ENCODE measurements at regions not wholly inside any gene's neighbourhood (a gene's known extent, or its start where the extent isn't known, plus 50 kb on each side); places are given as distances from the start of the nearest gene placed in this dataset.

GRCh38 chr13:73675821-73676220, 458.4 kb downstream of the KLF12 start:
- Histone ChIP-seq H3K27ac (no peak overlapping the region), H3K4me1 (no peaks in the 10 kb centered on the region), H3K4me3 (no peak overlapping the region), H3K9me3 (no peaks in the 10 kb centered on the region), H3K36me3 (ENCODE audit: insufficient read depth in 1 of 2, low read depth in 1 of 2) (no peaks in the 10 kb centered on the region), H3K27me3 (ENCODE audit: insufficient read depth in 3 of 3, low read length in 2 of 3) (no peaks in the 10 kb centered on the region)
- 91 to 93% (median 92%) methylated on average over 4 of the region's 4 CpGs for WGBS, 3 donors
- no peak for DNase-seq
- TF ChIP-seq CTCF (IDR thresholded peaks at IDR 0.05): no peak
- intact Hi-C loops (cut with DNase I): no loop called here
- no peak for ATAC-seq

GRCh38 chr13:73674570-73674969, 459.6 kb downstream of the KLF12 start:
- DNase-seq: no peak
- WGBS, 3 donors: 86 to 96% (median 90%) methylated on average over 2 of the region's 2 CpGs
- H3K4me1 ChIP-seq: no peaks in the 10 kb centered on the region

GRCh38 chr13:73673931-73674330, 460.3 kb downstream of the KLF12 start:
- 95 to 96% (median 95%) methylated on average over 11 of the region's 11 CpGs for WGBS, 3 donors
- H3K27me3 ChIP-seq (ENCODE audit: insufficient read depth in 3 of 3, low read length in 2 of 3): no peaks in the 10 kb centered on the region
- no peak for ATAC-seq
- H3K36me3 ChIP-seq (ENCODE audit: insufficient read depth in 1 of 2, low read depth in 1 of 2): no peaks in the 10 kb centered on the region
- no peak overlapping the region for H3K4me3 ChIP-seq
- intact Hi-C loops (cut with DNase I): no loop called here
- no peak for DNase-seq
- H3K9me3 ChIP-seq: no peaks in the 10 kb centered on the region
- H3K27ac ChIP-seq: no peak overlapping the region
- H3K4me1 ChIP-seq: no peaks in the 10 kb centered on the region
- TF ChIP-seq CTCF (IDR thresholded peaks at IDR 0.05): no peak

More at GRCh38 chr13:73674570-73674969, 459.6 kb downstream of the KLF12 start:
- H3K27ac ChIP-seq: no peak overlapping the region
- no peak overlapping the region for H3K4me3 ChIP-seq
- H3K27me3 ChIP-seq (ENCODE audit: insufficient read depth in 3 of 3, low read length in 2 of 3): no peaks in the 10 kb centered on the region
- no peak for ATAC-seq
- no peaks in the 10 kb centered on the region for H3K36me3 ChIP-seq (ENCODE audit: insufficient read depth in 1 of 2, low read depth in 1 of 2)
- no peaks in the 10 kb centered on the region for H3K9me3 ChIP-seq
- TF ChIP-seq CTCF (IDR thresholded peaks at IDR 0.05): no peak
- intact Hi-C loops (cut with DNase I): no loop called here

- Histone ChIP-seq H3K27me3 (ENCODE audit: insufficient read depth in 3 of 3, low read length in 2 of 3) (no peaks in the 10 kb centered on the region), H3K4me3 (no peak overlapping the region), H3K4me1 (no peaks in the 10 kb centered on the region), H3K36me3 (ENCODE audit: insufficient read depth in 1 of 2, low read depth in 1 of 2) (no peaks in the 10 kb centered on the region), H3K27ac (no peak overlapping the region), H3K9me3 (no peaks in the 10 kb centered on the region)
- DNase-seq (no peak), ATAC-seq (no peak)
- 30 to 50% (median 36%) methylated on average over 3 of the region's 3 CpGs for WGBS, 3 donors
- no peak for TF ChIP-seq CTCF (IDR thresholded peaks at IDR 0.05)
- intact Hi-C loops (cut with DNase I): no loop called here
Measured at GRCh38 chr13:73672492-73672891, 461.7 kb downstream of the KLF12 start.

GRCh38 chr13:73671732-73672131, 462.5 kb downstream of the KLF12 start:
- ATAC-seq (no peak), DNase-seq (no peak)
- 78 to 94% (median 87%) methylated on average over 5 of the region's 5 CpGs for WGBS, 3 donors
- intact Hi-C loops (cut with DNase I): no loop called here
- Histone ChIP-seq H3K4me3 (no peak overlapping the region), H3K27me3 (ENCODE audit: insufficient read depth in 3 of 3, low read length in 2 of 3) (no peaks in the 10 kb centered on the region), H3K9me3 (no peaks in the 10 kb centered on the region), H3K4me1 (no peaks in the 10 kb centered on the region), H3K36me3 (ENCODE audit: insufficient read depth in 1 of 2, low read depth in 1 of 2) (no peaks in the 10 kb centered on the region), H3K27ac (no peak overlapping the region)
- no peak for TF ChIP-seq CTCF (IDR thresholded peaks at IDR 0.05)
